ENCODE measurements at regions not wholly inside any gene's neighbourhood (a gene's known extent, or its start where the extent isn't known, plus 50 kb on each side); places are given as distances from the start of the nearest gene placed in this dataset.

DNA sequence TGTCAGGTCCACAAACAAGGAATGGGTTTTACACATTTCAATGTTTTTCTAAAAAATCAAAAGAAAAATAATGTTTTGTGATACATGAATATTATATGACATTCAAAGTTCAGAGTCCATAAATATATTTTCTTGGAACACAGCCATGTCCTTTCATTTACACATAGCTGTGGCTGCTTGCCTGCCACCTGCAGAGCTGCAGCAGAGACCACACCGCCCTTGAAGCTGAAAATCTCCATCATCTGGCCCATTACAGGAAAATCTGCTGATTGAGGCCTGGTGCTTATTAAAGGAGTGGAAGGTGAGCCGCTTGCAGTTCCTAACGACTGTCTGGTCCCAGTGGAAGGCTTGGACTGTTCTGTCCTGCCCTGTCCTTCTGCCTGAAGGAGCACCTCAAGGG is 232.6 kb upstream of the ADAMTS16 start:
- peaks cover 0 to 11% (median 0%) of the 10 kb centered on the region in 3 donors for H3K9me3 ChIP-seq (ENCODE audit: control extremely low read depth in 1 of 3, control insufficient read depth in 2 of 3, insufficient read depth in 1 of 3, low read length in 2 of 3)

DNA sequence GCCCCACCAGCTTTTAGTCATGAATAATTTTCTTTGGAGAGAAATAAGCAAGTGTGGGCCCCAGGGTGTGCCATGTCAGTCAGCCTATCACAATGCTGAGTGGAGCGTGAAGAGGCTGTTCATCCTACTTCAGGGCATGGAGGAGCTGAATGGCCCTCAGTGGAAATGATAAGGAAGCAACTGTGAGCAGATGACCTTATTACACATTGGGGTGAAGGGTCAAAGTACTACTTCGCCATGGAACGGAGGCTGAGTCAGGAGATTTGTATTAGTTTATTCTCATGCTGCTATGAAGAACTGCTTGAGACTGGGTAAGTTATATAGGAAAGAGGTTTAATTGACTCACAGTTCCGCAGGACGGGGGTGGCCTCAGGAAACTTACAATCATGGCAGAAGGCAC is 231.0 kb upstream of the ADAMTS16 start:
- ChIA-PET POLR2A (no interaction called here), CTCF (no interaction called here)
- H2AFZ ChIP-seq (ENCODE audit: insufficient read depth, low read depth, low read length, poor library complexity, severe bottlenecking): no peak overlapping the region

More for the DNA sequence above, 232.6 kb upstream of the ADAMTS16 start:
- DNase-seq: no peak
- Mint-ChIP-seq H3K4me1 (no peaks in the 10 kb centered on the region), H3K4me3 (no peak overlapping the region), H3K9me3 (ENCODE audit: insufficient read depth) (no peaks in the 10 kb centered on the region), H3K27me3 (no peaks in the 10 kb centered on the region), H3K27ac (no peak overlapping the region)
- Histone ChIP-seq H3K9ac (ENCODE audit: low read length) (no peak overlapping the region), H4K20me1 (ENCODE audit: control insufficient read depth, insufficient read depth, low read length, poor library complexity, severe bottlenecking) (no peaks in the 10 kb centered on the region), H2AFZ (ENCODE audit: insufficient read depth, low read depth, low read length, poor library complexity, severe bottlenecking) (no peak overlapping the region), H3K79me2 (ENCODE audit: control insufficient read depth, insufficient read depth, low read length) (no peaks in the 10 kb centered on the region), H3K27me3 (replicated peaks in 1 of 4; ENCODE audit: control extremely low read depth in 1 of 4, control insufficient read depth in 3 of 4, insufficient read depth in 4 of 4, low read length in 3 of 4) (no peaks in the 10 kb centered on the region), H3K4me2 (replicated peaks; ENCODE audit: low read depth, low read length, poor library complexity, severe bottlenecking) (no peak overlapping the region), H3K36me3 (replicated peaks in 1 of 2; ENCODE audit: control extremely low read depth in 1 of 2, control insufficient read depth in 1 of 2, extremely low read depth in 1 of 2, insufficient read depth in 2 of 2, low read length in 1 of 2) (no peaks in the 10 kb centered on the region), H3K4me3 (ENCODE audit: control extremely low read depth in 1 of 5, extremely low read depth in 1 of 5, insufficient read depth in 1 of 5, low read depth in 2 of 5, low read length in 4 of 5) (no peak overlapping the region), H3K4me1 (ENCODE audit: control insufficient read depth in 2 of 2, insufficient read depth in 2 of 2, low read length in 2 of 2) (no peaks in the 10 kb centered on the region), H3K27ac (ENCODE audit: low read length in 2 of 2) (no peak overlapping the region)
- CTCF ChIA-PET: no interaction called here
- POLR2A ChIA-PET: no interaction called here
- TF ChIP-seq EZH2 (IDR thresholded peaks at IDR 0.05; ENCODE audit: borderline replicate concordance, insufficient read depth, low read depth, low read length, poor library complexity, severe bottlenecking): no peak
- TF ChIP-seq, protein P1, sequence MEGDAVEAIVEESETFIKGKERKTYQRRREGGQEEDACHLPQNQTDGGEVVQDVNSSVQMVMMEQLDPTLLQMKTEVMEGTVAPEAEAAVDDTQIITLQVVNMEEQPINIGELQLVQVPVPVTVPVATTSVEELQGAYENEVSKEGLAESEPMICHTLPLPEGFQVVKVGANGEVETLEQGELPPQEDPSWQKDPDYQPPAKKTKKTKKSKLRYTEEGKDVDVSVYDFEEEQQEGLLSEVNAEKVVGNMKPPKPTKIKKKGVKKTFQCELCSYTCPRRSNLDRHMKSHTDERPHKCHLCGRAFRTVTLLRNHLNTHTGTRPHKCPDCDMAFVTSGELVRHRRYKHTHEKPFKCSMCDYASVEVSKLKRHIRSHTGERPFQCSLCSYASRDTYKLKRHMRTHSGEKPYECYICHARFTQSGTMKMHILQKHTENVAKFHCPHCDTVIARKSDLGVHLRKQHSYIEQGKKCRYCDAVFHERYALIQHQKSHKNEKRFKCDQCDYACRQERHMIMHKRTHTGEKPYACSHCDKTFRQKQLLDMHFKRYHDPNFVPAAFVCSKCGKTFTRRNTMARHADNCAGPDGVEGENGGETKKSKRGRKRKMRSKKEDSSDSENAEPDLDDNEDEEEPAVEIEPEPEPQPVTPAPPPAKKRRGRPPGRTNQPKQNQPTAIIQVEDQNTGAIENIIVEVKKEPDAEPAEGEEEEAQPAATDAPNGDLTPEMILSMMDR (IDR thresholded peaks at IDR 0.05): no peak
- intact Hi-C loops (cut with micrococcal nuclease): no loop called here
- 85% methylated on average over 2 of the region's 3 CpGs for WGBS (ENCODE audit: insufficient coverage)
- no peak for ATAC-seq (ENCODE audit: low read depth)

More for the DNA sequence above, 231.0 kb upstream of the ADAMTS16 start:
- Histone ChIP-seq H3K27ac (ENCODE audit: low read length in 2 of 2) (no peak overlapping the region), H4K20me1 (ENCODE audit: control insufficient read depth, insufficient read depth, low read length, poor library complexity, severe bottlenecking) (no peaks in the 10 kb centered on the region), H3K4me1 (ENCODE audit: control insufficient read depth in 2 of 2, insufficient read depth in 2 of 2, low read length in 2 of 2) (no peaks in the 10 kb centered on the region), H3K9me3 (ENCODE audit: control extremely low read depth in 1 of 3, control insufficient read depth in 2 of 3, insufficient read depth in 1 of 3, low read length in 2 of 3) (peaks cover 0 to 11% (median 0%) of the 10 kb centered on the region in 3 donors), H3K36me3 (replicated peaks in 1 of 2; ENCODE audit: control extremely low read depth in 1 of 2, control insufficient read depth in 1 of 2, extremely low read depth in 1 of 2, insufficient read depth in 2 of 2, low read length in 1 of 2) (no peaks in the 10 kb centered on the region), H3K9ac (ENCODE audit: low read length) (no peak overlapping the region), H3K79me2 (ENCODE audit: control insufficient read depth, insufficient read depth, low read length) (no peaks in the 10 kb centered on the region), H3K4me3 (ENCODE audit: control extremely low read depth in 1 of 5, extremely low read depth in 1 of 5, insufficient read depth in 1 of 5, low read depth in 2 of 5, low read length in 4 of 5) (no peak overlapping the region), H3K4me2 (replicated peaks; ENCODE audit: low read depth, low read length, poor library complexity, severe bottlenecking) (no peak overlapping the region), H3K27me3 (replicated peaks in 1 of 4; ENCODE audit: control extremely low read depth in 1 of 4, control insufficient read depth in 3 of 4, insufficient read depth in 4 of 4, low read length in 3 of 4) (no peaks in the 10 kb centered on the region)
- H3K4me3 Mint-ChIP-seq: no peak overlapping the region
- WGBS (ENCODE audit: insufficient coverage): 96% methylated on average over 3 of the region's 5 CpGs
- DNase-seq: no peak
- no peaks in the 10 kb centered on the region for H3K9me3 Mint-ChIP-seq (ENCODE audit: insufficient read depth)
- ATAC-seq (ENCODE audit: low read depth): no peak
- H3K27me3 Mint-ChIP-seq: no peaks in the 10 kb centered on the region
- TF ChIP-seq EZH2 (IDR thresholded peaks at IDR 0.05; ENCODE audit: borderline replicate concordance, insufficient read depth, low read depth, low read length, poor library complexity, severe bottlenecking): no peak
- TF ChIP-seq, protein P1 (IDR thresholded peaks at IDR 0.05): no peak
- intact Hi-C loops (cut with micrococcal nuclease): no loop called here
- no peak overlapping the region for H3K27ac Mint-ChIP-seq
- no peaks in the 10 kb centered on the region for H3K4me1 Mint-ChIP-seq
